GM18498 (cell line): ENCODE measurements at regions not wholly inside any gene's neighbourhood (a gene's known extent, or its start where the extent isn't known, plus 50 kb on each side); places are given as distances from the start of the nearest gene placed in this dataset.

ENCODE experiments used
- ATAC-seq: cut with Tn5 transposase; IDR thresholded peaks from one replicate; pipeline ENCODE4 v1.9.1; 2021; ENCODE audit warnings: mild to moderate bottlenecking, moderate library complexity; ENCODE audit not compliant: unreplicated experiment

- no peak for ATAC-seq
These were observed 52.4 kb upstream of the WDR26 start for GRCh38 chr1:224486801-224487583.

GRCh38 chr1:224488806-224489499 is 54.4 kb upstream of the WDR26 start:
- no peak for ATAC-seq

- no peak for ATAC-seq
These were observed 55.2 kb upstream of the WDR26 start for GRCh38 chr1:224489534-224490365.

GRCh38 chr1:224490549-224491537 is 56.2 kb upstream of the WDR26 start:
- ATAC-seq, result no peak

GRCh38 chr1:224492015-224492414 is 57.4 kb upstream of the WDR26 start:
- ATAC-seq, result no peak

GRCh38 chr1:224492632-224493031 is 58.0 kb upstream of the WDR26 start:
- ATAC-seq, result no peak

- ATAC-seq, result no peak
These were observed 58.7 kb upstream of the WDR26 start for GRCh38 chr1:224493269-224493668.

GRCh38 chr1:224494343-224494742 is 59.7 kb upstream of the WDR26 start:
- no peak for ATAC-seq

- ATAC-seq, result no peak
These were observed 61.3 kb upstream of the WDR26 start for GRCh38 chr1:224495866-224496265.

GRCh38 chr1:224496826-224497225 is 62.2 kb upstream of the WDR26 start:
- ATAC-seq, result no peak

GRCh38 chr1:224497714-224498573 is 63.3 kb upstream of the WDR26 start:
- peak; percentile 96 for ATAC-seq

GRCh38 chr1:224498574-224499170 is 64.1 kb upstream of the WDR26 start:
- no peak for ATAC-seq

- no peak for ATAC-seq
These were observed 64.6 kb upstream of the WDR26 start for GRCh38 chr1:224499204-224499603.

GRCh38 chr1:224500796-224501195 is 66.2 kb upstream of the WDR26 start:
- no peak for ATAC-seq

GRCh38 chr1:224501836-224502235 is 67.2 kb upstream of the WDR26 start:
- no peak for ATAC-seq

- no peak for ATAC-seq
These were observed 68.0 kb upstream of the WDR26 start for GRCh38 chr1:224502459-224503160.

- peak; percentile 94 for ATAC-seq
These were observed 68.8 kb upstream of the WDR26 start for GRCh38 chr1:224503161-224504118.
